Neural cell (in vitro differentiated cells): ENCODE measurements at regions not wholly inside any gene's neighbourhood (a gene's known extent, or its start where the extent isn't known, plus 50 kb on each side); places are given as distances from the start of the nearest gene placed in this dataset.

Experiments
- H2AFZ ChIP-seq: fragments of 200-600, 300-800 bp; sonication (generic), shearing (Covaris generic); 2 replicates; pipeline ENCODE4 v1.6.0; 2014; ENCODE audit warnings: low read depth, mild to moderate bottlenecking, antibody characterized with exemption, low read length, moderate library complexity
- H3F3A ChIP-seq: fragments of 200-600 bp; shearing (Covaris generic); 2 replicates; pipeline ENCODE4 v1.6.1; 2016; ENCODE audit warnings: mild to moderate bottlenecking, moderate library complexity, mixed read lengths, antibody characterized with exemption, low read length; ENCODE audit not compliant: insufficient read depth, poor library complexity, severe bottlenecking
- H3K27ac ChIP-seq: fragments of 200-600, 300-800 bp; sonication (generic), shearing (Covaris generic); 2 replicates; pipeline ENCODE4 v1.5.1; 2014; ENCODE audit warnings: mild to moderate bottlenecking, low read length, moderate library complexity
- H3K27me3 ChIP-seq: fragments of 300-800, 200-600 bp; sonication (generic), shearing (Covaris generic); 2 replicates; pipeline ENCODE4 v1.6.0; 2014; ENCODE audit warnings: mild to moderate bottlenecking, low read depth, low read length, moderate library complexity; ENCODE audit not compliant: insufficient read depth
- H3K36me3 ChIP-seq: fragments of 300-800, 200-600 bp; sonication (generic), shearing (Covaris generic); 2 replicates; pipeline ENCODE4 v1.5.1; 2014; ENCODE audit warnings: mild to moderate bottlenecking, antibody characterized with exemption, low read length, moderate library complexity; ENCODE audit not compliant: insufficient read depth
- H3K4me2 ChIP-seq: fragments of 300-800, 200-600 bp; sonication (generic), shearing (Covaris generic); 2 replicates; pipeline ENCODE4 v1.6.0; 2014; ENCODE audit warnings: mild to moderate bottlenecking, low read length
- H3K4me3 ChIP-seq: fragments of 300-800, 200-600 bp; sonication (generic), shearing (Covaris generic); 2 replicates; pipeline ENCODE4 v1.5.1; 2014; ENCODE audit warnings: mild to moderate bottlenecking, low read length, moderate library complexity
- H3K79me2 ChIP-seq: fragments of 200-600 bp; shearing (Covaris generic); replicated peaks from 2 replicates; pipeline ENCODE4 v1.6.0; 2014; ENCODE audit warnings: mild to moderate bottlenecking, low read length, moderate library complexity; ENCODE audit not compliant: insufficient read depth
- H3K9ac ChIP-seq: fragments of 300-800, 200-600 bp; sonication (generic), shearing (Covaris generic); 2 replicates; pipeline ENCODE4 v1.6.1; 2016; ENCODE audit warnings: mild to moderate bottlenecking, low read length, mixed read lengths
- H3K9me2 ChIP-seq: fragments of 200-600 bp; shearing (Covaris generic); 2 replicates; pipeline ENCODE4 v1.6.1; 2016; ENCODE audit warnings: mild to moderate bottlenecking, low read length, mixed read lengths; ENCODE audit not compliant: insufficient read depth
- H3K9me3 ChIP-seq: fragments of 200-600, 300-800 bp; sonication (generic), shearing (Covaris generic); 2 replicates; pipeline ENCODE4 v1.6.1; 2016; ENCODE audit warnings: mild to moderate bottlenecking, mixed run types, low read length, moderate library complexity, mixed read lengths
- H4K20me1 ChIP-seq: fragments of 200-600 bp; shearing (Covaris generic); 2 replicates; pipeline ENCODE4 v1.6.1; 2016; ENCODE audit warnings: mild to moderate bottlenecking, mixed run types; ENCODE audit not compliant: insufficient read depth
- EP300 ChIP-seq: fragments of 450-650 bp; conservative IDR thresholded peaks from 2 replicates; pipeline ENCODE4 v1.6.1; 2014; ENCODE audit warnings: antibody characterized with exemption, mild to moderate bottlenecking, moderate library complexity; ENCODE audit not compliant: poor library complexity, severe bottlenecking
- EZH2 ChIP-seq: fragments of 200-600, 300-800 bp; shearing (Covaris generic), sonication (generic); IDR thresholded peaks from 2 replicates; pipeline ENCODE4 v1.6.1; 2014; ENCODE audit warnings: antibody characterized with exemption, low read length, borderline replicate concordance, mild to moderate bottlenecking; ENCODE audit not compliant: insufficient read depth, poor library complexity, severe bottlenecking
- MXI1 ChIP-seq: fragments of 450-650 bp; conservative IDR thresholded peaks from 2 replicates; pipeline ENCODE4 v1.6.1; 2014; ENCODE audit warnings: antibody characterized with exemption, mild to moderate bottlenecking; ENCODE audit not compliant: poor library complexity, severe bottlenecking
- POLR2AphosphoS5 ChIP-seq: IDR thresholded peaks from 2 replicates; pipeline ENCODE4 v1.6.1; 2012
- RAD21 ChIP-seq: fragments of 450-650 bp; conservative IDR thresholded peaks from 2 replicates; pipeline ENCODE4 v1.6.1; 2014; ENCODE audit warnings: antibody characterized with exemption, mild to moderate bottlenecking, moderate library complexity
- SMC3 ChIP-seq: fragments of 450-650 bp; conservative IDR thresholded peaks from 2 replicates; pipeline ENCODE4 v1.6.1; 2014; ENCODE audit warnings: antibody characterized with exemption, mild to moderate bottlenecking, moderate library complexity; ENCODE audit not compliant: poor library complexity
- TAF1 ChIP-seq: IDR thresholded peaks from 2 replicates; pipeline ENCODE4 v1.6.1; 2012; ENCODE audit warnings: low read depth
- TF ChIP-seq, protein P1 (sequence below): IDR thresholded peaks from 2 replicates; pipeline ENCODE4 v1.6.1; 2012; ENCODE audit warnings: borderline replicate concordance
- TF ChIP-seq, protein P2 (sequence below): fragments of 450-650 bp; IDR thresholded peaks from 2 replicates; pipeline ENCODE4 v1.5.1; 2014; ENCODE audit warnings: antibody characterized with exemption, mild to moderate bottlenecking, moderate library complexity; ENCODE audit not compliant: poor library complexity, severe bottlenecking

DNA sequence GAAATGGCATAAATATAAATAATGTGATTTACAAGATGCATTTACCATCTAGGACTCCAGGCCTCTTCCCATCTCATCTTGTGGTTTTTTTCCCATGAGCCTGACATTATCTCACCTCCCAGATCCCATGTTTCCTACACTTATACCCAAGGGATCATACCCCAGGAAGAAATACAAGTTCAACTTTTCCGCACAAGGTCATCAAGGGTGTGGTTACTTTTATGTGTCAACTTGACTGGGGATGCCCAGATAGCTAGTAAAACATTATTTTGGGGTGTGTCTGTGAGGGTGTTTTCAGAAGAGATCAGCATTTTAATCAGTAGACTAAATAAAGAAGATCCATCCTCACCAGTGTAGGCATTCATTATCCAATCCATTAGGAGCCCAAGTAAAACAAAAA lies 176.3 kb upstream of the TNFAIP3 start:
- no peaks in the 10 kb centered on the region for H3K36me3 ChIP-seq
- H4K20me1 ChIP-seq: no peaks in the 10 kb centered on the region
- H3F3A ChIP-seq: no peaks in the 10 kb centered on the region
- H3K9ac ChIP-seq: no peak overlapping the region
- no peak overlapping the region for H3K4me3 ChIP-seq
- no peaks in the 10 kb centered on the region for H3K79me2 ChIP-seq
- no peak for TF ChIP-seq RAD21
- TF ChIP-seq TAF1: no peak
- TF ChIP-seq, protein P1, sequence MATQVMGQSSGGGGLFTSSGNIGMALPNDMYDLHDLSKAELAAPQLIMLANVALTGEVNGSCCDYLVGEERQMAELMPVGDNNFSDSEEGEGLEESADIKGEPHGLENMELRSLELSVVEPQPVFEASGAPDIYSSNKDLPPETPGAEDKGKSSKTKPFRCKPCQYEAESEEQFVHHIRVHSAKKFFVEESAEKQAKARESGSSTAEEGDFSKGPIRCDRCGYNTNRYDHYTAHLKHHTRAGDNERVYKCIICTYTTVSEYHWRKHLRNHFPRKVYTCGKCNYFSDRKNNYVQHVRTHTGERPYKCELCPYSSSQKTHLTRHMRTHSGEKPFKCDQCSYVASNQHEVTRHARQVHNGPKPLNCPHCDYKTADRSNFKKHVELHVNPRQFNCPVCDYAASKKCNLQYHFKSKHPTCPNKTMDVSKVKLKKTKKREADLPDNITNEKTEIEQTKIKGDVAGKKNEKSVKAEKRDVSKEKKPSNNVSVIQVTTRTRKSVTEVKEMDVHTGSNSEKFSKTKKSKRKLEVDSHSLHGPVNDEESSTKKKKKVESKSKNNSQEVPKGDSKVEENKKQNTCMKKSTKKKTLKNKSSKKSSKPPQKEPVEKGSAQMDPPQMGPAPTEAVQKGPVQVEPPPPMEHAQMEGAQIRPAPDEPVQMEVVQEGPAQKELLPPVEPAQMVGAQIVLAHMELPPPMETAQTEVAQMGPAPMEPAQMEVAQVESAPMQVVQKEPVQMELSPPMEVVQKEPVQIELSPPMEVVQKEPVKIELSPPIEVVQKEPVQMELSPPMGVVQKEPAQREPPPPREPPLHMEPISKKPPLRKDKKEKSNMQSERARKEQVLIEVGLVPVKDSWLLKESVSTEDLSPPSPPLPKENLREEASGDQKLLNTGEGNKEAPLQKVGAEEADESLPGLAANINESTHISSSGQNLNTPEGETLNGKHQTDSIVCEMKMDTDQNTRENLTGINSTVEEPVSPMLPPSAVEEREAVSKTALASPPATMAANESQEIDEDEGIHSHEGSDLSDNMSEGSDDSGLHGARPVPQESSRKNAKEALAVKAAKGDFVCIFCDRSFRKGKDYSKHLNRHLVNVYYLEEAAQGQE: no peak
- TF ChIP-seq EZH2: no peak
- no peak for TF ChIP-seq POLR2AphosphoS5
- no peak for TF ChIP-seq EP300
- TF ChIP-seq, protein P2, sequence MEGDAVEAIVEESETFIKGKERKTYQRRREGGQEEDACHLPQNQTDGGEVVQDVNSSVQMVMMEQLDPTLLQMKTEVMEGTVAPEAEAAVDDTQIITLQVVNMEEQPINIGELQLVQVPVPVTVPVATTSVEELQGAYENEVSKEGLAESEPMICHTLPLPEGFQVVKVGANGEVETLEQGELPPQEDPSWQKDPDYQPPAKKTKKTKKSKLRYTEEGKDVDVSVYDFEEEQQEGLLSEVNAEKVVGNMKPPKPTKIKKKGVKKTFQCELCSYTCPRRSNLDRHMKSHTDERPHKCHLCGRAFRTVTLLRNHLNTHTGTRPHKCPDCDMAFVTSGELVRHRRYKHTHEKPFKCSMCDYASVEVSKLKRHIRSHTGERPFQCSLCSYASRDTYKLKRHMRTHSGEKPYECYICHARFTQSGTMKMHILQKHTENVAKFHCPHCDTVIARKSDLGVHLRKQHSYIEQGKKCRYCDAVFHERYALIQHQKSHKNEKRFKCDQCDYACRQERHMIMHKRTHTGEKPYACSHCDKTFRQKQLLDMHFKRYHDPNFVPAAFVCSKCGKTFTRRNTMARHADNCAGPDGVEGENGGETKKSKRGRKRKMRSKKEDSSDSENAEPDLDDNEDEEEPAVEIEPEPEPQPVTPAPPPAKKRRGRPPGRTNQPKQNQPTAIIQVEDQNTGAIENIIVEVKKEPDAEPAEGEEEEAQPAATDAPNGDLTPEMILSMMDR: no peak
- TF ChIP-seq MXI1: no peak
- TF ChIP-seq SMC3: no peak
- no peak overlapping the region for H3K4me2 ChIP-seq
- no peaks in the 10 kb centered on the region for H3K27me3 ChIP-seq
- H3K9me3 ChIP-seq: no peaks in the 10 kb centered on the region
- no peak overlapping the region for H3K27ac ChIP-seq
- H2AFZ ChIP-seq: no peak overlapping the region
- no peaks in the 10 kb centered on the region for H3K9me2 ChIP-seq

DNA sequence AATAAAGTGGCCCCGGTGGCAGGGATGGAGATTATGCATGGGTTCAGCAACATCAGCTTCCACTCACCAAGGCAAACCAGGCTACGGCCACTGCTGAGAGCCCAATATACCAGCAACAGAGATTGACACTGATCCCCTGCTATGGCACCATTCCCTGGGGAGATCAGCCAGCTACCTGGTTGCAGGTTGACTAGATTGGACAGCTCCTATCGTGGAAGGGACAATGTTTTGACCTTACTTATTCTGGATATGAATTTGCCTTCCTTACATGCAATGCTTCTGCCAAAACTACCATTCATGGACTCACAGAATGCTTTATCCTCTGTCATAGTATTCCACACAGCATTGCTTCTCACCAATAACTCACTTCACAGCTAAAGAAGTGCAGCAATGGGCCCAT lies 174.8 kb upstream of the TNFAIP3 start:
- H4K20me1 ChIP-seq: no peaks in the 10 kb centered on the region
- no peaks in the 10 kb centered on the region for H3K27me3 ChIP-seq
- no peak for TF ChIP-seq RAD21
- TF ChIP-seq, protein P2: no peak
- no peak for TF ChIP-seq POLR2AphosphoS5
- no peak for TF ChIP-seq EZH2
- TF ChIP-seq, protein P1: no peak
- no peak for TF ChIP-seq MXI1
- TF ChIP-seq EP300: no peak
- TF ChIP-seq TAF1: no peak
- TF ChIP-seq SMC3: no peak

More for the DNA sequence above, 174.8 kb upstream of the TNFAIP3 start:
- Histone ChIP-seq H3K9ac (no peak overlapping the region), H3K79me2 (no peaks in the 10 kb centered on the region), H2AFZ (no peak overlapping the region), H3K36me3 (no peaks in the 10 kb centered on the region), H3K9me2 (no peaks in the 10 kb centered on the region), H3F3A (no peaks in the 10 kb centered on the region), H3K4me3 (no peak overlapping the region), H3K27ac (no peak overlapping the region), H3K4me2 (no peak overlapping the region), H3K9me3 (no peaks in the 10 kb centered on the region)
